NCI-H524 treated with DMSO at 0.1 percent for 48 hours (cell line): ENCODE measurements at regions not wholly inside any gene's neighbourhood (a gene's known extent, or its start where the extent isn't known, plus 50 kb on each side); places are given as distances from the start of the nearest gene placed in this dataset.
"Not testable (repeated sequence)": the region's sequence is repeated elsewhere in the genome, so short reads cannot be mapped to it uniquely, and the experiment has no call there.

Source experiments
- DNase-seq: peaks from one replicate; lab custom pipeline; 2025; lab: John Stamatoyannopoulos, UW

DNA sequence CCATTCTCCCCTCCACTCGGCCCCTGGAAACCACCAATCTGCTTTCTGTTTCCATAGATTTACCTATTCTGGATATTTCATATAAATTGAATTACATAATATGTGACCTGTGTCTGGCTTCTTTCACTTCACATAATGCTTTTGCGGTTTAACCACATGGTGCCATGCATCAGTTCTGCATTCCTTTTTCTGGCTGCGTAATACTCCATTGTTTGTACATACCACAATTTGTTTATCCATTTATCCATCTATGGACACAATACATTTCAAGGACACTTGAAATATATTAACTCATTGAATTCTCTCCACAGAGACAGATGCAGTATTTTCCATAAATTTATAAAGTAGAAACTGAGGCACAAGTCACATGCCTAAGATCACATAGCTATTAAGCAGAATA is 110.3 kb upstream of the ETV6 start:
- no peak for DNase-seq

GRCh38 chr12:11540156-11540555 is 109.3 kb upstream of the ETV6 start:
- no peak for DNase-seq

- no peak for DNase-seq
These were observed 108.7 kb upstream of the ETV6 start for GRCh38 chr12:11540615-11541310.

- no peak for DNase-seq
These were observed 106.9 kb upstream of the ETV6 start for GRCh38 chr12:11542599-11542998.

- DNase-seq = no peak
These were observed 105.9 kb upstream of the ETV6 start for GRCh38 chr12:11543457-11544158.

GRCh38 chr12:11545484-11546330 is 103.8 kb upstream of the ETV6 start:
- no peak for DNase-seq

DNA sequence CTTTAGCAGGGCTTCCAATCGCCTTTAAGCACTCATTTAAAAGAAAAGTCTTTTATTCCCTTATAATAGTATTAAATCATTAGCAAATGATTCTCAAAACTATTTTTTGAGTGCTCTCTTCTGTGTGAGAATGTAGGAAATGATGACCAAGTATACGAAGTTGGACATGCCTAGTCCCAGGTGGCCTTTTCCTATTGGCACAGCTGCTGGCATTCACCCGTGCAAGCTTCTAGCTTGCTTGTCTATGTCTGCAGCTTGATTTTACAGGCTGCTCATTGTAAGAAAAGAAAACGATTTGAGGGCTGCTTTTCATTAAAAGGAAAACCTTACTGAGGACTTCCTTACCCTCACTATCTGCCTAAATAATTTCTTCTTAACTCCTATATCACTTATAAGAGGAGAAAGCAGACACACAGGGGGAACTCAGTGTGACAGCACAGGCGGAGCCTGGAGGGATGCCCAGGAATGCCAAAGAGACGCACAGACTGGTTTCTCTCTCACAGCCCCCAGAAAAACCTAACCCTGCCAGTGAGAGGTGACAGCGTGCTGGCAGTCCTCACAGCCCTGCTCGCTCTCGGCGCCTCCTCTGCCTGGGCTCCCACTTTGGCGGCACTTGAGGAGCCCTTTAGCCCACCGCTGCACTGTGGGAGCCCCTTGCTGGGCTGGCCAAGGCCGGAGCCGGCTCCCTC is 102.7 kb upstream of the ETV6 start:
- peak; percentile 5 for DNase-seq

- DNase-seq = not testable (repeated sequence)
These were observed 102.2 kb upstream of the ETV6 start for GRCh38 chr12:11547271-11547646.

- DNase-seq = no peak
These were observed 100.4 kb upstream of the ETV6 start for GRCh38 chr12:11549119-11549518.

DNA sequence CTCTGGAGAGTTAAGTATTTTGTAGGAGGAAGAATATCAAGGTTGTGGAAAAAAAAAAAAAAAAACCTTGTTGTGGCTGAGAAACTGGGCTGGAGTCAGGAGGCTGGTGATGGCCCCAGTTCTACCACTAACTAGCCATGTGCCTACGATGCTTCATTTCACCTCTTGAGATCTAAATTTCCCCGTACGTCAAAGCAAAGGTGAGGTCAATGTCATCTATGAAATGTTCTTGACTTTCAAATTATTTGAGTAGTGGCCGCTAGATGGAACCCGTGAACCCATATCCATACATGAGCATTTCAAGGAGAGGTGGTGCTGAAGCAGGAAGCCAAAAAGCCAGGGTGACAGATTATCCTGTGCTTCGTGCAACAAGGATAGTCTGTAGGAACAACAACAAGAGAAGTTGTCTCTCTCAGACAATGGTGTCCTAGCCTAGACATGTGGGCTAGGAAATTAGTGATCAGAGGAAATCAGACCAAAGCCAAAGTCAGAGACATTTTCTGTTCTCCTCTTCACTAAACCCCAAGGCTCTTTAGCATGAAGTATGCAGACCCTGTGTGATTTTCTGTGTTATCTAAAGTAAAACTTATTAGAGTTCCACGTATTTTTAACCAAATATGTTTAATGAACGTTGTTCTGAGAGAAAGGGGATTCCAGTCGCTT is 95.5 kb upstream of the ETV6 start:
- peak; percentile 14 for DNase-seq

DNA sequence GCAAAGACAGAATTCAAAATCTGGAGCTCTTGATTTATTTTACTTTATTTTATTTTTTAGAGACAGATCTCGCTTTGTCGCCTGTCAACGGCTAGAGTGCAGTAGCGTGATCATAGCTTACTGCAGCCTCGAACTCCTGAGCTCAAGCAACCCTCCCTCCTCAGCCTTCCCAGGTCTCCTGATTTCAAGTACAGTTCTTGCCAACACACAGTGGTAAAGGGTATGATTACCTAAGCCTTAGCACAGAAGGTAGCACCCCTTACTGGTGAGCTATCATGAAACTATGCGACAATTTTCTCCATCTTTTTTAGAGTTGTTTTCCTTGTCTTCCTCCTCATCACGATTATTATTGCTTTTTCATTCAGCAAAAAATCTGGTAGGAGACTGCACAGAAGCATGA is 94.3 kb upstream of the ETV6 start:
- DNase-seq = no peak

- DNase-seq = no peak
These were observed 93.5 kb upstream of the ETV6 start for GRCh38 chr12:11555743-11556625.

GRCh38 chr12:11556682-11557081 is 92.8 kb upstream of the ETV6 start:
- no peak for DNase-seq

- no peak for DNase-seq
These were observed 89.7 kb upstream of the ETV6 start for GRCh38 chr12:11559626-11560340.

GRCh38 chr12:11561411-11561810 is 88.1 kb upstream of the ETV6 start:
- DNase-seq = no peak

GRCh38 chr12:11563785-11564739 is 85.4 kb upstream of the ETV6 start:
- no peak for DNase-seq

DNA sequence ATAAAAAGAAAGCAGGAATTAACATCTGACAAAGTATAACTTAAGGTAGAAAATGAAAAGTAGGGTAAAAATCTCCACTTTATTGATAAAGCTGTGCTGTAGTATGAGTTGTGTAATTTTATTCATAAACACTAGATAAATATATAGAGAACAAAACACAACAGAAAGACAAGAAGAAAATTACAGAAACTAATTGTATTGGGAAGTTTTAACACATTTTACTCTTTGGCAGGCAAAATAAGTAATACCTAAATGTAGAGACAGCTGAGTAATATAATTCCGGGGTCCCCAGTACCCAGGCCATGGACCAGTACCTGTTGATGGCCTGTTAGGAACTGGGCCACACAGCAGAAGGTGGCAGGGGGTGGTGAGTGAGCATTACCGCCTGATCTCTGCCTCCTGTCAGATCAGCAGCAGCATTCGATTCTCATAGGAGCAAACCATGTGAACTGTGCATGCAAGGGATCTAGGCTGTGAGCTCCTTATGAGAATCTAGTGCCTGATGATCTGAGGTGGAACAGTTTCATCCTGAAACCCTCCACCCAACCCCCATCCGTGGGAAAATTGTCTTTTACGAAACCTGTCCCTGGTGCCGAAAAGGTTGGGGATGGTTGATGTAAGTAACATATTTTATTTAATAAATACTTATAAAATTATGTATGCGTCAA is 84.4 kb upstream of the ETV6 start:
- DNase-seq = no peak

GRCh38 chr12:11565752-11566151 is 83.7 kb upstream of the ETV6 start:
- DNase-seq = no peak
